ENCODE measurements at regions not wholly inside any gene's neighbourhood (a gene's known extent, or its start where the extent isn't known, plus 50 kb on each side); places are given as distances from the start of the nearest gene placed in this dataset.

DNA sequence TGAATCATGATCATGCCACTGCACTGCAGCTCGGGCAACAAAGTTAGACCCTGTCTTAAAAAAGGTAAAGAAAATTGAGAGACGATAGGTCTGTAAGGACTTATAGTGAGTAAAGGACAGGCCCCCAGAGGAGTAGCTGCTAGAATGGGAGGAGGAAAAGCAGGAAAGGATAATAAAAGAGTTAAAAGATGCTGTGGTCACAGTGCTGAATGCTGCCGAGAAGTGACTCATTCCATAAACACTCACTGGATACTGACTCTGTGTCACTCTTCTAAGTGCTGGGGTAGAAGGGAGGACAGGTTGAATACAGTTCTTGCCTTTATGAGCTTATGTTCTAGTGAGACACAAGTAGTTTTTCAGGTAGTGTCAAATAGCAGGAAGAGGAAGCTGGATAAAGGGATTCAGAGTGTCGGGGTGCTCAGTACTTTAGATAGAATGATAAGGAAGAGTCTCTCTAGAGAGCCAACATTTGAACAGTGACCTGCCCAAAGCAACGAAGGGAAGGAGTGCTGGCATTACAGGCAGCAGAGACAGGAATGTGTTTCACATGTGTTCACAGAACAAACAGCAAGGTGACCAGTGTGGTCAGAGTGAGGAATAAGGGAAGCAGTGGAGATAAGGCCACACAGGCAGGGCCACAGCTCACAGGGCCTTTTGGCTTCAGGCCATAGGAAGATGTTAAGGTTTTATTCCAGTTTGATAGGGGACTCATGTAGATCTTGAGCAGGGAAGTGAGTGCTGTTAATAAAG is 1240.5 kb downstream of the UQCRFS1 start:
- DNase-seq: no peak
- intact Hi-C loops (cut with DNase I): no loop called here
- H3K4me1 ChIP-seq (ENCODE audit: insufficient read depth): no peaks in the 10 kb centered on the region
- H3K27ac ChIP-seq: no peak overlapping the region
- 44 to 49% (median 45%) methylated on average over 5 of the region's 5 CpGs for WGBS, 3 donors
- no peaks in the 10 kb centered on the region for H3K27me3 ChIP-seq
- TF ChIP-seq EP300 (IDR thresholded peaks at IDR 0.05): no peak
- TF ChIP-seq POLR2A (IDR thresholded peaks at IDR 0.05): no peak
- TF ChIP-seq, protein P1, sequence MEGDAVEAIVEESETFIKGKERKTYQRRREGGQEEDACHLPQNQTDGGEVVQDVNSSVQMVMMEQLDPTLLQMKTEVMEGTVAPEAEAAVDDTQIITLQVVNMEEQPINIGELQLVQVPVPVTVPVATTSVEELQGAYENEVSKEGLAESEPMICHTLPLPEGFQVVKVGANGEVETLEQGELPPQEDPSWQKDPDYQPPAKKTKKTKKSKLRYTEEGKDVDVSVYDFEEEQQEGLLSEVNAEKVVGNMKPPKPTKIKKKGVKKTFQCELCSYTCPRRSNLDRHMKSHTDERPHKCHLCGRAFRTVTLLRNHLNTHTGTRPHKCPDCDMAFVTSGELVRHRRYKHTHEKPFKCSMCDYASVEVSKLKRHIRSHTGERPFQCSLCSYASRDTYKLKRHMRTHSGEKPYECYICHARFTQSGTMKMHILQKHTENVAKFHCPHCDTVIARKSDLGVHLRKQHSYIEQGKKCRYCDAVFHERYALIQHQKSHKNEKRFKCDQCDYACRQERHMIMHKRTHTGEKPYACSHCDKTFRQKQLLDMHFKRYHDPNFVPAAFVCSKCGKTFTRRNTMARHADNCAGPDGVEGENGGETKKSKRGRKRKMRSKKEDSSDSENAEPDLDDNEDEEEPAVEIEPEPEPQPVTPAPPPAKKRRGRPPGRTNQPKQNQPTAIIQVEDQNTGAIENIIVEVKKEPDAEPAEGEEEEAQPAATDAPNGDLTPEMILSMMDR (IDR thresholded peaks at IDR 0.05): no peak
- H3K36me3 ChIP-seq: no peaks in the 10 kb centered on the region
- H3K4me3 ChIP-seq: no peak overlapping the region
- no peaks in the 10 kb centered on the region for H3K9me3 ChIP-seq

GRCh38 chr19:27971869-27972268 is 1241.1 kb downstream of the UQCRFS1 start:
- intact Hi-C loops (cut with DNase I): no loop called here
- no peaks in the 10 kb centered on the region for H3K9me3 ChIP-seq
- no peak for TF ChIP-seq EP300 (IDR thresholded peaks at IDR 0.05)
- TF ChIP-seq POLR2A (IDR thresholded peaks at IDR 0.05): no peak
- TF ChIP-seq, protein P1 (IDR thresholded peaks at IDR 0.05): no peak
- no peak overlapping the region for H3K27ac ChIP-seq
- no peaks in the 10 kb centered on the region for H3K27me3 ChIP-seq
- H3K4me3 ChIP-seq: no peak overlapping the region
- 43 to 93% (median 62%) methylated on average over 2 of the region's 2 CpGs for WGBS, 3 donors
- no peaks in the 10 kb centered on the region for H3K36me3 ChIP-seq
- no peaks in the 10 kb centered on the region for H3K4me1 ChIP-seq (ENCODE audit: insufficient read depth)
- no peak for DNase-seq

- intact Hi-C loops (cut with DNase I): no loop called here
- H3K27me3 ChIP-seq: no peaks in the 10 kb centered on the region
- H3K36me3 ChIP-seq: no peaks in the 10 kb centered on the region
- no peak overlapping the region for H3K4me3 ChIP-seq
- 65 to 74% (median 73%) methylated on average over 5 of the region's 5 CpGs for WGBS, 3 donors
- TF ChIP-seq POLR2A (IDR thresholded peaks at IDR 0.05): no peak
- H3K4me1 ChIP-seq (ENCODE audit: insufficient read depth): no peaks in the 10 kb centered on the region
- no peaks in the 10 kb centered on the region for H3K9me3 ChIP-seq
- no peak overlapping the region for H3K27ac ChIP-seq
- DNase-seq: no peak
Measured at GRCh38 chr19:27971071-27971470, 1241.9 kb downstream of the UQCRFS1 start.

DNA sequence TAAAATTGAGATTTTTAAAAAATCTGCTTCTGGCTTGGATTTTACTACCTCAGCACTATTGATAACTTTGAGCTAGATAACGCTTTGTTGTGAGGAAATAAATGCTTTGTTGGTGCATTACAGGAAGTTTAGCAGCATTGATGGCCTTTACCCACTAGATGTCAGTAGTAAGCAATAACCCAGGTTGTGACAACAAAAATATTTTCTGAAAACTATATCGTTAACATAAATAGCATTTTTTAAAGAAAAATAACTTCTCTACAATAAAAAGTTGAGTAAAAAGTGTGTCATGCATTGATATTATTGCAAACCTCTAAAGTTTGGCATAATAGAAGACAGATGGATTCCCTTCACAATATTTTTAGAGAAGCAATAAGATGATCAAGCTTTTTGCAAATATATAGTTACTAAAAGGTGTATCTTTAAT is 1246.5 kb downstream of the UQCRFS1 start:
- TF ChIP-seq EP300 (IDR thresholded peaks at IDR 0.05): no peak
- TF ChIP-seq, protein P1 (IDR thresholded peaks at IDR 0.05): peak in 1 of 3 donors; percentile 29
- 5 to 12% (median 9%) methylated on average over 2 of the region's 2 CpGs for WGBS, 3 donors

DNA sequence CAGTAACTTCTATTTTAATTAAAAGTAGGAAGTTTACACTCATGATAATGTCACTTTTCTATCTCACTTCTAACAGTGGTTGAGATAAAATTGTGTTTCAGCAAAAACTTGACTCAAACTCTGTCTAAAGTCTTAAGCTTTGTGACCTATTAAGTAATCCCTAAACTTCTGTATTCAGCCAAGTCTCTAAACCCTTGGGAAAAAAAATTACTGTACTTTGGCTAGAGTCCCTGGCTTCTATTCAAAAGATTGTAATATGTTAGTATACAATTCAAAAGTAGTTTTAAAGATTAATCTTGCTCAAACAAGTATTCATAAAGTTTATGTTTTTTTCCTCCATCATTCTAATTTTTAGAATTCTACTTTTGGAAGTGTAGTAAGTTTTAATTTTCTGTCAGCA is 1248.8 kb downstream of the UQCRFS1 start:
- intact Hi-C loops (cut with DNase I): no loop called here
- no peaks in the 10 kb centered on the region for H3K27me3 ChIP-seq
- no peak for TF ChIP-seq EP300 (IDR thresholded peaks at IDR 0.05)
- TF ChIP-seq, protein P1 (IDR thresholded peaks at IDR 0.05): no peak
- no peak for TF ChIP-seq POLR2A (IDR thresholded peaks at IDR 0.05)
- no peak for DNase-seq
- H3K27ac ChIP-seq: no peak overlapping the region
- H3K36me3 ChIP-seq: no peaks in the 10 kb centered on the region
- H3K4me3 ChIP-seq: no peak overlapping the region
- no peaks in the 10 kb centered on the region for H3K9me3 ChIP-seq
- H3K4me1 ChIP-seq (ENCODE audit: insufficient read depth): no peaks in the 10 kb centered on the region

More for the DNA sequence above, 1246.5 kb downstream of the UQCRFS1 start:
- Histone ChIP-seq H3K27ac (no peak overlapping the region), H3K27me3 (no peaks in the 10 kb centered on the region), H3K36me3 (no peaks in the 10 kb centered on the region), H3K9me3 (no peaks in the 10 kb centered on the region), H3K4me1 (ENCODE audit: insufficient read depth) (no peaks in the 10 kb centered on the region), H3K4me3 (no peak overlapping the region)
- intact Hi-C loops (cut with DNase I): no loop called here
- no peak for DNase-seq
